ENCODE measurements at regions not wholly inside any gene's neighbourhood (a gene's known extent, or its start where the extent isn't known, plus 50 kb on each side); places are given as distances from the start of the nearest gene placed in this dataset.

- TF ChIP-seq POLR2A (IDR thresholded peaks at IDR 0.05; ENCODE audit: low read length) (no peak), GATA1 (IDR thresholded peaks at IDR 0.05; ENCODE audit: low read depth, low read length) (no peak)
Observed at GRCh38 chr5:91598216-91598615, 215.1 kb upstream of the ARRDC3 start.
